HG03571 (cell line): ENCODE measurements at regions not wholly inside any gene's neighbourhood (a gene's known extent, or its start where the extent isn't known, plus 50 kb on each side); places are given as distances from the start of the nearest gene placed in this dataset.

Experiments used
- ATAC-seq: cut with Tn5 transposase; IDR thresholded peaks from one replicate; pipeline ENCODE4 v1.9.1; 2021; ENCODE audit not compliant: unreplicated experiment

DNA sequence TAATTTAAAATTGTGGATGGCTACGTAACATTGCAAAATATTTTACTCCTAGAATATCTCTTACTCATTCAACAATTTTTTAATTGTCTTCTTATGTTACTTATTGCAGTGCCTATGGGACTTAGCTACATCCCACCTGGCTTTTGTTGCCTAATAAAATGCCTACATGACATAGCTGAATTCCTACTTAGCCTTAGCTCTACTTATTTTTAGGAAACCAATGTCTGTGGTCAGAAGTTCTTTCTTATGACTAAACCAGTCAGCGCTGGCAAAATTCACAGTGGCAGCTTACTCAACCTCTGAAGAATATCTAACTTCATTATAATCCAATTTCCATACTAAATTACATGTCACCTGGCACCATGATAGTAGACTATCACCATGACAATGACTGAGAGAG lies 1612.4 kb upstream of the LRRTM3 start:
- ATAC-seq: no peak

DNA sequence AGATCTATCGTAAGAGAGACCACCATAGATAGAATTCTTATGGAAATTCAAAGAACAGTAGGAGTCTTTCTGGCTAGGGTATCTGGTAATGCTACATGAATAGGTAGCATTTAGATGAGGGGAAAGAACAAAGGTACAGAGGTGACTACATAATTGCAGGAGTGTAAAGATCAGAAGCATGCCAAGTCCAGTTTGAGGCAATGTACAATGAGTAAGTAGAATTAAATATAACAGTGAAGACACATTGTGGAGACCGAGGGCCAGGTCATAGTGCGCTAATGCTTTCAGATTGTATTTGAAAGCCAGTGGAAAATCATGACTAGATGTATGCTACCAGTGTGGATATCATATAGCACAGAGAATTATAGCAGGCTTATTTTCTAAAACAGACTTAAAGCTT lies 1611.6 kb upstream of the LRRTM3 start:
- no peak for ATAC-seq

DNA sequence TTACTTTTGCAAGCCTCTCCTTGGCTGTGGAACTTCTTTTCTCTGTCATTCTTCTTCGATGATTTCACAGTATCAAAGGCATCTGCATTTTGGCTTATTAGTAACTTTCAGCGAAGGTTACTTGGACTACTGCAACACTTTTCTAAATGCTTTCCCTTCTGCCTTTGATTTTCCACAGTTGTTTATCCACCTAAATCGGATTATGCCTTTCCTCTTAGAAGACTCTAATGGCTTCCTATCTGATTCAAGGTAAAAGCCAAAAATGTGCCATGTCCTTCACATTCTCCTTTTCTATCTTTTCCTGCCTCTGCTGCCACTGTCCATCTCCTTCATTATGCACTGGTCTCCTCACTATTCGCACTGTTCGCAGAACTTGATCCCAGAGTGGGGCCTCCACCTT lies 1606.3 kb upstream of the LRRTM3 start:
- ATAC-seq: no peak

GRCh38 chr10:65320236-65321026 lies 1605.4 kb upstream of the LRRTM3 start:
- ATAC-seq: no peak

DNA sequence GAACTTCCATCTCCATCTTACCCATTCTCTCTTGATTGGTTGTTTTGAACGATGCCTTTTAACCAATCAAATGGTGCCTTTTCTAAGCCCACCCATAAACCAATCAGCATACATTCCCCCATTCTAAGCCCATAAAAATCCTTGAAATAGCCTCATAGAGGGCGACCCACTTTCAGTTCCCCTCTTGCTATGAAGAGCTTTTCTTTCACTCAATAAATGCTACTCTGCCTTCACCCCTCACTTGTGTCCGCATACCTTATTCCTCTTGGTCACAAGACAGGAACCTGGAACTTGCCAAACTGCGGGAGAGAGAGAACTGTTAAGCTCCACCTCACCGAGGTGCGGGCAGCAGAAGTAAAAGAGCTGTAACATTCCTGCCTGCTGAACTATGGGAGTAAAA lies 1602.0 kb upstream of the LRRTM3 start:
- ATAC-seq: no peak

GRCh38 chr10:65325913-65326312 lies 1599.9 kb upstream of the LRRTM3 start:
- no peak for ATAC-seq

- ATAC-seq: no peak
Measured at GRCh38 chr10:65328486-65328885, 1597.3 kb upstream of the LRRTM3 start.

- ATAC-seq: no peak
Measured at GRCh38 chr10:65335311-65335710, 1590.5 kb upstream of the LRRTM3 start.

GRCh38 chr10:65340340-65340739 lies 1585.5 kb upstream of the LRRTM3 start:
- no peak for ATAC-seq

DNA sequence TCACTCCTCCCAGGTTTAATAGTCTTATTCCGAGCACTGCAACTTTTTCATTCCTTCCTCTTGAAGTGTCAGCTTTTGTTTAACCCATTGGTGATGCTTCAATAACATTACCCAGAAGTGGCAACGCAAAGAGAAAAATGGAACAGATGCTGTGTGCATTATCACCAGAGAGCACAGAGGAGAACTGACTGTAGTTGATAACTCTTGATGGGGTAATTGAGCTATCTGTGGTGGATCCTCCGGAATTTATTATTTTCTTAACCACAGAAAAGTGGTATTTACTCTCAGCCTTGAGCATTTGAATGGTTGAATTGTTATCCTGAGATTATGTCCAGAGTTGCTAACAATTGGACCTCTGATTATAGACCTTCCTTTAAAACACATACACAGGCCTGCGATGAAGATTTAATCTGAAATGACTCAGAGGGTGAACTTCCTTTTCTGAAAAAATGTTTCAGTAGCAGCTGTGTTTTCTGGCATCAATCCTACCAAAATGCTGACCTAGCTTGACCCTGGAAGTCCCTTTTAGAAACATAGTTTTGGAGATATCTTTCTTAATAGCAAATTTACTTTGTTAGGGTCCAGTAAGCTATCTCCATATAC lies 1584.4 kb upstream of the LRRTM3 start:
- no peak for ATAC-seq

DNA sequence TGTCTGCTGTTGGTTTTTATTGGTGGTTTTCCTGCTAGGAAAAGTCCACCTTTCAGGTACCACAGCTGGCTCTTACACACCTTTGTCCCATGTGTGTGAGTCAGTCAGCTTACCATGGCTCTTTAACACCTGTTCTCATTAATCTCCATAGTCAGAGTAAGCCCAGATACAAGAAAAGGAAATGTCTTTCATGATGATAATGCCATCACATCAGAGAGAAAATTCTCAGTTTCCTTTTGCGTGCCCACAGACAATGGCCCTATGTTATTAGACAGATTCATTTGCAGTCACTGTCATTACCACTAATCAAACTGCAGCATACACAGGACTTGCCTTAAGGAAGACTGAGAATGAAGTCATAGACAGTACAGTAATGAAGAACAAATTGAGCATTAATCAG lies 1583.6 kb upstream of the LRRTM3 start:
- ATAC-seq: no peak

- ATAC-seq: no peak
Measured at GRCh38 chr10:65346466-65346865, 1579.4 kb upstream of the LRRTM3 start.

GRCh38 chr10:65348637-65349036 lies 1577.2 kb upstream of the LRRTM3 start:
- ATAC-seq: no peak

DNA sequence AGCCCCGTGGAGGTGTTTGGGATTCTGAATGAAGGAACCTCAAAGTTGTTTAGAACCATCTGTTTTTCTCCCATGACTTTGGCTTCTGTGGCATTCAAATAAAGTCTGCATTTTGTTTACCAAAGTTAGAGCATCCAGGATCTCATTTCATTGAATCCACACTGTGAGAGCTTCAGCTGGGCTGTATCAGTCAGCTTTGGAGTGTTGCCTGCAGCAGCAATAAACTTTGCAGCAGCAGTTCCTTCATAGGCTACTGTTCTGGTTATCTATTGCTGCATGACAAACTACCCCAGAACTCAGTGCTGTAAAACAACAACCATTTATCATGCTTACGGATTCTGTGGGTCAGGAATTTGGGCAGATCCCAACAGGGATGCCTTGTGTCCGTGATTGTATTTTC lies 1575.2 kb upstream of the LRRTM3 start:
- no peak for ATAC-seq

- ATAC-seq: no peak
Measured at GRCh38 chr10:65355141-65355680, 1570.6 kb upstream of the LRRTM3 start.

DNA sequence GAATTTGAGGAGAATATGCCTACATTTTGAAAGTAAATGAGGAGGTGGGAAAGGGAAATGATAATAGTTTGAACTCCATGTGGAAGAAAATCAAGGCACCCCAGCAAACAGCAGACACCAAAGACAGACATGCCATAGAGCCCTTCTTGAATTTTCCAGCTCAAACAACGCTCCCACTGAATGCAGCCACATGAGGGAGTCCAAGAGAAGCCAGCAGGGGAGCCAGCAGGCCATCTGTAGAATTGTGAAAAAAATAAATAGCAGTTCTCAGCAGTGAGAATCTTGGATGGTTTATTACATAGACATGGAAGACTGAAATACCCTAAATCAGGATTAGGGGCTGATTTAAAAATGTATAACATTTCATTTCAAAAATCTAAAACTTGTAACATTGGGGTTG lies 1567.3 kb upstream of the LRRTM3 start:
- no peak for ATAC-seq

GRCh38 chr10:65360497-65360896 lies 1565.3 kb upstream of the LRRTM3 start:
- ATAC-seq: no peak

DNA sequence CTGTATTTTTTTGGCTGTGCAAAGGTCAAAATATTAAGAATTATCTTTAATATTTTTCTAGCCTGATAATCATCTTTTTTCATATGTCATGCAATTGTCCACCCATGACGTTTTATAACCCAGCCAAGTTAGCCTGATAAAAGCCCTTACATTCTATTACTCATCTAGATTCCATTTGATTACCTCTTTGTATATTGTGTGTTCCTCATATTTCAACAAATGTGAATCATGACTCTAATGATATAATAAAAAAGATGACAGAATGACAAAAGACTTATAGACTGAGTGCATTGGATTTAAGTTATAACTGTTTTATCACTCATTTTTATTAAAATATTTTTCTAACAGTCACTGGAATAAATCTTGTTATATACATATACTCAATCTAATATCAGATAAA lies 1560.0 kb upstream of the LRRTM3 start:
- ATAC-seq: no peak

- ATAC-seq: no peak
Measured at GRCh38 chr10:65367706-65368105, 1558.1 kb upstream of the LRRTM3 start.

DNA sequence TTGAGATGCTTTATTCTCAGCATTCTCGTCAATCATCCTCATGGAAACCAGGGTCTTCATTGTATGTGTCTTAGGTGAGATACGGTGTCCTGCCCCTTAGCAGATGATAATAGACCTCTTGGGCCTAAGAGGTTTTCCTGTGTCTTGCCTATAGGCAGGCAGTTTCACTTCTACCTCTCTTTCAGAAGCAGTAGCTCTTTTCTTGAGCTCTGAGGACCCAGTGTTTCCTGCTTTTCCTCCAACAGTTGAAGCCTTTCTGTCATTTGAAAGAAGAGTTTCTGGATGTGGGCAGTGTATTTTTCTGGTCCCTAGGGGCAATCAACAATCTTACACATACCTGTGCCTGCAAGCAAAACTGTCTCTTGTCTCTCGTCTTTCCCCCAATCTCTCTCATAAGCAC lies 1550.3 kb upstream of the LRRTM3 start:
- no peak for ATAC-seq

- no peak for ATAC-seq
Measured at GRCh38 chr10:65377687-65378086, 1548.1 kb upstream of the LRRTM3 start.

DNA sequence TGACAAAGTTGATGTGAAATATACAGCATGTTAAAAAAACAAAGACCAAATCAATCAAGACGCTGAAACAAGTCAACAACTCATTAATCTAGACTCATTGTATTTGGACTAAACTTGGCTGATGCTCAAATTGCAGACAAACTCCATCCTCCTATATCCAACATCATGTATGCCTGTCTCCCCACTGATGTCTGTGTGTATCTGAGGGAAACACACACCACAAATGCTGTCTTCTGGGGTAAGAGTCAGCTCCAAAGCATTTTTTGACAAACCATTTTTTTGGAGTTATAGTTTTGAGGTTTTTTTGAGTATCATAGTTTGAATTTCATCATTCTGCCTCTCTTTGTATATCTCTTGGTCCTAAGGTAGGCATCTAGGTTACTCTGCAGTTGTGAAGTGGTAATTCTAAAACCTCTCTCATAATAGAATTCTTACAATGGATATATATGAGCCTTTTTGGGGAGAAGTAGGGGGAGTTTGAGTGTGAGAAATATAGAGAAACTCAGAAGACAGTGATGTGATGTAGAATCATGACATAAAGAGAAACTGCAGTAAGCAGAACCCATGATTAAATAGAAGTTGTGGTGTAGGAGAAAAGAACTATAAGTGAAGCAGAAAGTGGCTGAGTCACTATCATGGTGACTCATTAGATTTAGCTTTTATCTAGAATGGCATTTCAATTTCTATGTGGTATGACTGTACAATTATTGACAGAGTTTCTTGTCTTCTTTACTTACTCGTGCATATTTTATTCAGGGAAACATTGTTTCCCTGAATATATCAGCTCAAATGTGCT lies 1531.1 kb upstream of the LRRTM3 start:
- ATAC-seq: no peak
